Globus pallidus (tissue), 1 donor: ENCODE measurements at regions not wholly inside any gene's neighbourhood (a gene's known extent, or its start where the extent isn't known, plus 50 kb on each side); places are given as distances from the start of the nearest gene placed in this dataset.

Experiments
- DNase-seq: peaks from one replicate; pipeline ENCODE4 v3.0.0-alpha.2; 2015; ENCODE audit warnings: low spot score

DNA sequence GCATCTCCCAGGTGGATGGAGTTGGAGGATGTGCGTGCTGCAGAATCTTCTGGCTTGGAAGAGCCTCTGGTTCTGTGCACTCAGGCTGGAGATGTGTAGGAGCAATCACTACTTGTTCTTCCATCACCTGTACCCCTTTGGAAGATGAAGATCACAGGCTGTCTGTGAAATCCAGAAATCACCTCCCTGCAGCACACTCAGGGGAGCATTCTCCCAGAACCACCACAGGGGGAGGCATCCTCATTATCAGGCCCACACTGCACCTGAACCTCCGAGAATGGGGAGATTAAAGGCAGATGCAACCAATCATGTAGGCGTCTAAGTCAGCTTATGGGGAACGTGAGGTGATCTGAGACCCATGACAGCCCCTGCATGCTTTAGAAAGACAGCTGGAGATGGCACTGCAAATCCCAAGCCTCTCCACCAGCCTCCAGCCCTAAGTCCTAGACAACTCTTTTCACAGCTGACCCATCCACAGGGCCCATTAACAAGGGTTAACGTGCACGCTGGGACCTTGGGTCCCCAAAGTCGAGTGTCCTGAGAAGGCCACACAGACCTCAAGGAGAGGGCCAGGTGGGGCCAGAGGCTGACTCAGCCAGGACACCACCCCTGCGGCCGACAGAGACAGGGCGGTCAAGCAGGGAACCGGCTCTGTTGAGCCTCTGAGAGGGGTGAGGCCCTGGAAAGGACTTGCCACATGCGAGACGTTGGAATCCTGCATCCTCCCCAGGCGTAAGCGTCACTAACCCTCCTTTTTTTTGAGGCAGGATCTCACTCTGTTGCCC, 314.9 kb downstream of the EIPR1 start:
- DNase-seq, result no peak

DNA sequence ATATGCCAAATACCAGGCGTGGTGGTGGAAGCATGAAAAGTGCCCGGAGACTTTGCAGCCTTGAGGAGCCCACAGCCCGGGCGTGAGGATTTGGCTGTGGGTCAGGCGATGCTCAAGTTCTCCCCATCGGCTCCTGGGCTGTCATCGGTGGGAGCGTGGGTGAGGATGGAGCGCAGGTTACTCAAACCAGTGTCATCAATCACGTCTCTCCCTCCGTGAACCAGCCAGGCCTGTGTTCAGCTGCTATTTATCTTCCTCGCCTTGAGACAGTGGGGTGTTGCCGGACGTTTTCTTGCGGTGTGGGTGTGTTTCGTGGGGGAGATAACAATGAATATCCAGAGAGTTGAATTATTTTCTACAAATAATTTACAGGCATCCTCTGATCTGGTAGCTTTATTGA, 317.6 kb downstream of the EIPR1 start:
- DNase-seq, result no peak

DNA sequence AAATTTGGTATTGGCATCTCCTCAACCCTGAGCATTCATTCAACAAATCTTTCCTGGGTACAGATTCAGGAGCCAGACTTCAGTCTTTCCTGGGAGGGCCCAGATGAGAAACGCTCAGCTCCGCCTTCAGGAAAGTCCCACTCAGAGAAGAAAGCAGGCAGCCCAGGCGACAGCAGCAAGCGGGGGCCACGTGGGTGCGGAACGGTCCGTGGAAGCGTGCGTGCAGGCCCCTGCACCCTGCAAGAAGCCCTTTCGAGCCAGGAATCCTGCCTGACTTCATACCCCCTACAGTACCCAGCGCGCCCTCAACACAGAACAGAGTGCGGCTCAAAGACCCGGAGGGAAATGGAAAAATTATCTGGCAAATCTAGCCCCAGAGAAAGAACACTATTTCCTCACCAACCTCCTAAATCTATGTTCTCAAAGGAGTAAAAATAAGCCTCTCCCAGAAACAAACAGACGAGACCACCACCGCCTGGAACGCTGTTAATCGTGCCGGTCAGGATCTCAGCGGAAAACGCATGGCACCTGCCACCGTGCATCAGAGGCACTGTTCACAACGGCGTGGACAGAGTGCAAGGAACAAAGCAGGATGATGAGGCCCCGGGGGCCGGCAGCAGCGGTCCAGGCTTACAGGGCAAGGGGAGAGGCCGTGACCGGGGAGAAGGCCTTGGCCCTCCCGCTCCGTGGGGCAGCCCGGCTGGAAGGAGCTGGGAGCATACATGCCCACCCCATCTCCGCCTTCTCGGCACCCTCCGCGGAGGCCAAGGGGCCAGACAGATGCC, 318.3 kb downstream of the EIPR1 start:
- no peak for DNase-seq

DNA sequence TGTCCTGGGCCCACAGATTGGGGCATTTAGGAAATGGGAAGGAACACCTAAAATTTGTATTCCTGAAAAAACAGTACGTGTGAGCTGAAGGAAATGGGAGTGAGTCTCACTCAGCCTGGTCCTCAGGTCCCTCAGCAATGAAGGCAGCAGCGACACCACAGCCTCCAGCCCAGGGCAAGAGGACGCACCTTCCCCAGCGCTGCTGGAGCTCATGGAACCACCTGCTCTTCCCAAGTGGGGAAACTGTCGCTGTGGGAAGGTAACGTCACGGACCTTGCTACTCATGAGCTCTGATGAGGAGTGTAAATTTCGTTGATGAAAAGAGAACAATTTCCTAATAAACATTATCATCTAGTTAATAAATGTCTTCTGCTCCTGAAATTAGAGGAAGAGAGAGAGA, 323.6 kb downstream of the EIPR1 start:
- DNase-seq, result no peak

DNA sequence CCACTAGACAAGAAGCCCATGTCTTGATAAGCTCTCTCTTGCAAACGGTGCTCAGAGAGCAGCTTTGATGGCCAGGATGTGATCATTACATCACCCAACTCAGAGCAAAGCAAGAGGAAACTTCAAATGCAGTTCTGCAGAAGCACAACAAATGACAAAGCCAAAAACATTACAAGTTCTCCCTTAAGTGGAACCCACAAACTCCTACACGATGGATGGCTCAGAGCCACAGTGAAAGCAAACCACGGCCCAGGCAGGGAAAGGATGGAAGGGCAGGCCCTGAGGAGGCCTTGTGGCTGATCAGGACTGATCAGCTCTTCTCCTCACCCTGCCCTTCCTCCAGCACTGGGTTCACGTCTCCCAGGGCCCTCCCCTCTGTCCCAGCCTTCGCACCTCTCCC, 326.4 kb downstream of the EIPR1 start:
- no peak for DNase-seq

DNA sequence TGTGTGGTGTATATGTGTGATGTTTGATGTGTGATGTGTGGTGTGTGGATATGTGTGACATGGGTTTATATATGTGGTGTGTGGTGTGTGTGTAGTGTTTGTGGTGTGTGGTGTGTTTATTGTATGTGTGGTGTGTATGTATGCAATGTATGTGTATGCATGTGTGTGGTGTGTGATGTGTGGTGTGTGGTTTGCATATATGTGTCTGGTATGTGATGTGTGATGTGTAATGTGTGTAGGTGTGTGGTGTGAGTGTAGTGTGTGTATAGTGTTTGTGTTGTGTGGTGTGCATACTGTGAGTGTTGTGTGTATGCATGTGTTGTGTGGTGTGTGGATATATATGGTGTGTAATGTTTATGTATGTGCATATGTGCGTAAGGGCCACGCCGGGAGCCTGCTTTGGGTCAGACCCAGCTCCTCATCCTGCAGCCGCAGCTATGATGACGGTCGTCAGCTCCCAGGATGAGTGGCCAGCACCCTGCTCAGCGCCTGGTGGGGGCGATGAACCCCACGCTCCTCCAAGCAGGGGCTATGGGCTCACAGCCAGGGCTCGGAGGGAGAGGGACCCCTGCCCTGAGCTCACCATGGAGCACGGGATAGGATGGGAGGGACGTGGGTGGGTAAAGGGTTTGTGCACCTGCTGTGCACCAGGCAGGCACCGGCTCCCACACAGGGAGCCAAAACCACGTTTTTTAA, 331.3 kb downstream of the EIPR1 start:
- no peak for DNase-seq

DNA sequence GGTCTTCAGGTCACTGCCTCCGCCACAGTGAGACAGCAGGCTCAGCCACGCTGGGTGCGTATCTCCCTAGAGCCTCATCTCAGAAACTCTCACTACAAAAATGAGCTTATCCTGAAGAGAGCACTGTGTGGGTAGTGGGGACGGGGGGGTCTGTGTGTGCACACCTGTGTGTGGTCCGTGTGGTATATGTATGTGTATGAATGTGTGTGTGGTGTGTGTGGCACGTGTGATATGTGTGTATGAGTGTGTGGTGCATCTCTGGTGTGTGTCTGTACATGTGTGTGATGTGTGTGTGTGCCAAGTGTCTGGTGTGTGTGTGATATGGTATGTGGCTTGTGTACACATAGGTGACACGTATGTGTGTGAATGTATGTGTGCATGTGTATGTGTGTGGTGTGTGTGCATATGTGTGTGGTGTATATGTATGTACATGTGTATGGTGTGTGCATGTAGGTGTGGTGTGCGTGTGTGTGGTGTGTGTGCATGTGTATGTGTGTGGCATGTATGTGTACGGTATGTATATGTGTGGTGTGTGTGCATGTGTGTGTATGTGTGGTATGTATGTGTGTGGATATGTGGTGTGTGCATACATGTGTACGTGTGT, 332.2 kb downstream of the EIPR1 start:
- DNase-seq, result no peak

DNA sequence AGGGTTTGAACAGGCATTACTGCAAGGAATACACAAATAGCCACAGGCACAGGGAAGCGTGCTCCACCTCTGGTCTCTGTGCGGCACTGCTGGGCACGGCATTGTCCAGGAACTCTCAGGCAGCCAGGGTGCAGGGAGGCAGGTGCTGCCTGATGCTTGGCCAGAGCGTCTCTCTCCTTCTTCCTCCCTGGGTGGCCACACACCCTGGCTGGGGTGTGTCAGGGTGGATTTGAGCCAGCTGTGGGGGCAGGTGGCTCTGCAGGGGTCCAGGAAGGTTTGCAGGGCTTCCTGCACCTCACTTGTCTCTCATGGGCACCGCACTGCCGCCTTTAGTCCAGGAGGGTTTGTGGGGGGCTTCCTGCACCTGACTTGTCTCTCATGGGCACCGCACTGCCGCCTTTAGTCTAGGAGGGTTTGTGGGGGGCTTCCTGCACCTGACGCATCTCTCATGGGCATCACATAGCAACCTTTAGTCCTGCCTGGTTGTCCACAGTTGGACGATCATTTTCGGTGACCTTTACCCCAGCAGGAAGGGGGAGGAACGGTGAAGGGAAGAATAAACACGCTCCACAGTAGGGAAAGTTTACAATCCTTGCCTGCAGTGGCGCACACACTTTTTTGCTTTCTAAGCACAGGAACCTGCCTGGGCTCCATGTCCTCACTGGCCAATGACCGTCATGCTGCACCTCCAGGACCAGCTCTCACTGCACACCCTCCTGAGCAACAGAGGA, 332.9 kb downstream of the EIPR1 start:
- DNase-seq, result no peak

DNA sequence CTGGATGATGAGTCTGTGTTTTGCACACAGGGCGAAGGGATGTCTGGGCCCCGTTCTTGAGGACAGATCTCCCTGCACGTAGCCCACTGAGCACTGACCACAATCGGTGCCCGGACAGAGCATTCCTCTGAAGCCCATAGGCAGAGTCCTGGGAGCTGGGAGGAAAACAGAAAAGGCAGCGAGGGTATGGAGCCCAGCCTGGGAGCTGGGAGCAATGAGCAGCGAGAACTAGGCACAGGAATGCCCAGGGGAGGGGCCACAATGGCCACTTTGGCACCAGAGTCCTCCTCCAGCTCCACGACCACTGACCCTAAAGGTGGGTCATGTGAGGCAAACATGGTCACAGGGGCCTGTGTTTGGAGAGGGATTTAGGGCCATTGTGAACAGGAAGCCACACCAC, 333.9 kb downstream of the EIPR1 start:
- no peak for DNase-seq

DNA sequence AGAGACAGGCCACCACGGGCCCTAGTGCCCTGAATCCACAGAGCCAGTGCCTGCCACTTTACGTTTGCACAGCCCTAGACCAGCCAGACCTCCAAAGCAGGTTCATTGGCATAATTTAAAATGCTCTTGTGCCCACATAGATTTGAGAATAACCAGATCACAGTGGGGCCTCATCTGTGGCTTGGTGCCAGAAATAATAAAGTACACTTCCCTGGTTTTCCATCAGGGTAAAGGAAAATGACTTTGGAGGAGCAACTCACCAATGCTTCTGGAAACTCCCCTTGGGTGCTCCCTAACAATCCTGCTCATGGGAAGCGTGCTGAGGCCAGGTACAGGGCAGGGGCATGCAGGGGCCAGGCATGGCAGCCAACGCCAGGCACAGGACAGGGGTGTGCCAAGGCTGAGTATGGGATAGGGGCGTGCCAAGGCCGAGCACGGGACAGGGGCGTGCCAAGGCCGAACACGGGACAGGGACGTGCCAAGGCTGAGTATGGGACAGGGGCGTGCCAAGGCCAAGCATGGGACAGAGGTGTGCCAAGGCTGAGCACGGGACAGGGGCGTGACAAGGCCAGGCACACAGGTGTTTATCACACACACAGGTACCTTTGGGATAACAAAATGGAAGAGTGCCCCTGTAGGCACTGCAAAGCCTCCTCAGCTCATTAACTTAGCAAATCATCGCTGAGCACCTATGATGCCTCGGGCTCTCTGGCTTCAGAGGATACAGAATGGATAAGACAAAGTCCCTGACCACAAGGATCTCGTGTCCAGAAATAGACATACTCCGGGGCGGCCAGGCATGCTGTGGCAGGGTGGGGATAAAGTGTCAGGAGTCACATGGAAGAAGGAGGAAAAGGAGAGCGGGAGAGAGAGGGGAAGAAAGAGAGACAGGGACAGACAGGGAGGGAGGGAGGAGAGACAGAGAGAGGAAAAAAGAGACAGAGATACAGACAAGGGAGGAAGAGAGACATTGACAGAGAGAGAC, 334.7 kb downstream of the EIPR1 start:
- no peak for DNase-seq

DNA sequence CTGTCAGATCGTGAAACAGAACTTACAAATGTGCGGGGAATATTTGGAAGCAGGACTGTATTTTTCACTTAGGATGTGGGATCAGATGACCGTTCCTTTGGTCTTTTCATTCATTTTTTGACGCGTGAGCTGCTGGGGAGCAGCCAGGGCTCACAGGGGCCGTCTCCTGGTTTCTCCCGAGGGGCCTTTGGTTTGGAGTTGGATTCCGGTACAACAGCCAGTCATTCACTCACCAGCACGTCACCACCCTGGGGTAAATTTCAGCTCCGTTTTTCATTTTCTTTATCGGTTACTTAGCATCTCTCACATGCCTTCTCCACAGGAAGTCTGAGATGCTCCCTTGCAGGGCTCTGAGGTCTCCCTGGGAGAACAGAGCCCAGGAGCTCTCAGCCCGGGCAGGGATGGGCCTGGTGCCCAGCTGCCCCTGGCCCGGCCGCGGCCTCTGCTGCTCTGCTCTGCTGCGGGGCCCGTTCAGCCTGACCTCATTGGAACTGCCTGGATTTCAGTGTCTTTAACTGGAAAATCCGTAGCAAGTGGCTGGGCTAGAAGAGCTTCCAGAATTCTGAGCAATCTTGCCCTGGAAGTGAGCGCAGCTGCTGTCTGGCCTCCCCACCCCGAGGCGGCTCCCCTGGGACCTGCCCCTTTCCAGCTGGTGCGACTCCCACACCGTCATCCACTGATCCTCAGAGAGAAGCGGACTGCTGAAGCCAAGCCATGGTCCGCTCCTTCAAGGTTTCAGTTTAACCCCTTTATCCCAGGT, 335.6 kb downstream of the EIPR1 start:
- DNase-seq, result no peak

DNA sequence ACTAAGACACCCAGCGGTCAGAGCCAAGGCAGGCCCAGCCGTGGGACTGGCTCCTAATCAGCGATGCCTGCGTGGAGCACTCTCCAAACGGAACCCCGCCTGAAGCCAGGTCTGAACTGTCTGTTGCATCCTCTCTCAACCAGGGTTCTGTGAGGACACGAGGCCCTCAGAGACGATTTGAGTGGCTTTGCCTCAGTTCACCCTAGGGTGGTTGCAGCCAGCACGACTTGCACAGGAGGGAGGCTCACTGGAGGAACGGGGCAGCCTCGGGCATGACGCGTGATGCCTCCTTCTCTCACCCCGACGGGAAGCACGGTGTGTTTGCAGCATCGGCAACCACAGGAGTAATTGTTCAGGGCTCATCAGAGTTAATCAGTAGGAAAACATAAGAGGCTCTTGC, 336.4 kb downstream of the EIPR1 start:
- no peak for DNase-seq

DNA sequence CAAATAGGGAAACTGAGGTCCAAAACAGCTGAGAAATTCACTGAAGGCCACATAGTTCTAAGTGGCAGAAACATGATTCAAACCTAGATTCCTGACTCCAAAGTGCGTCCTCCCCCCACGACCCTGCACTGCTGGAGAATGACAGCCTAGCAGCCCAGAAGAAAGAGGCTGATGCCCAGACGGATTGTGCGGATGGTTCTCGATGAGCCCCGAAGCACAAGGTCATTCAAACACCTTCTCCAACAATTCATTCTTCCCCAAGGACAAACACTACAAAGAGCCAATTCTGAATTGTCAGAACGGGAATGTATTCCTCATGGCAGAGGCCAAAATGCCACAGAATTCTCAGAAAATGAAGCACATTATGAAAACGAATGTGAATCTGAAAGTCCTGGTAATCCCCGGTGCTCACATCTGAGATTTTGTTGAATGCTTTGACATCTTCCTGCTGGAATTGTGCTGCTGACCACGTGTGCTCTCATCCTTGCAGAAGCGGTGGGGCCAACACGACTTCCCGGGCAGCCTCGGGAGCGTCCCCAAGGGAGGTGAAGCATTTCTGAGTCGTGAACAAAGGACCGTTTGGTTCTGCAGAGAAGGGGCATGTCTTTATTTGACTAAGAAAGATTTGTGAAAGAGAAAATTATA, 337.0 kb downstream of the EIPR1 start:
- DNase-seq, result no peak

DNA sequence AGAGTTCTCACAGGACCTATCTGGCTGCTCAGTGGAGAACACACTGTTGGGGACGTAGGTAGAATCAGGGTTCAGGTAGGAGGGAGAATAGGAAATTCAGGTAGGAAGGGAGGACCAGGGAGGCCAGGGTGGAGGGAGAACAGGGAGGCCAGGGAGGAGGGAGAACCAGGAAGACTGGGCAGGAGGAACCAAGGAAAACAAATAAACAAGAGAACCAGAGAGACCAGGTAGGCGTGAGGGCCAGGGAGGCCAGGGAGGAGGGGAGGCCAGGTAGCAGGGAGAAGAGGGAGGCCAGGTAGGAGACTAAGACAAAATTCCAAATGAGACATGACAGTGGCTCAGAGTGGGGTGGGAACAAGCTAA, 337.6 kb downstream of the EIPR1 start:
- DNase-seq, result no peak

DNA sequence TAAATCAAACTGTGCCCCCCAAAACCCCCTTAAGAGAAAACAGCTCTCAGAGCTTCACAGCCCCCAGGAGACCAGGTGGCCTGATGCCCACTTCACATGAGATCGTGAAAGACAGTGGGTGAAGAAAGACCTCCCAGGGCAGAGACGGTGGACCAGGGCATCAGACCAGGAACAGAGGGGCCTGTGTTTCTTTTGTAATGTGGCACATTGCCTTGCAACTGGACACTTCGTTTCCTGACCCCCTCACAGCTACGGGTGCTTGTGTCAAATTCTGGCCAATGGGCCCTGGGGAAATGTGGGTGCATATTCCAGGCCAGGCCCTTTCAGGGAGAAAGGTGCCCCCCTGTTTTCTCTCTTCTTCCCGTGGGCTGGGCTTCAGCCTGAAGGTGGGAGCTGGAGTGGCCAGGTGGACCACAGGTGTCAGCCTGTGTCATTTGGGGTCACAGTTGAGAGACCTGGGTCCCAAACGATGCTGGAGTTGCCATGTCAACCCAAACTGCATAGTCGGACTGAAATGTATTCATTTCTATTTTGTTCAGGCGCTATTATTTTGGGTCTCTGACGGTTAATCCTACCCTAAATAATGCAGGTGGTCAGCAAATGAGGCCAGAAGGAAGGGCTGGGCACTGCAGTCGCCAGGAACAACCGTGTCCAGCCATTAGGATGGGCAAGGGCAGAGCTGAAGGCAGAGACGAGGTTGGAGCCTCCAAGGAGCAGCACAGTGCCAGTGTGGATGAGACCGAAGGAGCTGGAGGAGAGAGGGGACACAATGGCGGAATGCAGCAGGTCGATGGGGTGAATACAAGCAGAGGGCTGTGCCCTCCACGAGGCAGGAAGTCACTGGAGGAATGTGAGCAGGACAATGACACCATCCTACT, 338.2 kb downstream of the EIPR1 start:
- no peak for DNase-seq

DNA sequence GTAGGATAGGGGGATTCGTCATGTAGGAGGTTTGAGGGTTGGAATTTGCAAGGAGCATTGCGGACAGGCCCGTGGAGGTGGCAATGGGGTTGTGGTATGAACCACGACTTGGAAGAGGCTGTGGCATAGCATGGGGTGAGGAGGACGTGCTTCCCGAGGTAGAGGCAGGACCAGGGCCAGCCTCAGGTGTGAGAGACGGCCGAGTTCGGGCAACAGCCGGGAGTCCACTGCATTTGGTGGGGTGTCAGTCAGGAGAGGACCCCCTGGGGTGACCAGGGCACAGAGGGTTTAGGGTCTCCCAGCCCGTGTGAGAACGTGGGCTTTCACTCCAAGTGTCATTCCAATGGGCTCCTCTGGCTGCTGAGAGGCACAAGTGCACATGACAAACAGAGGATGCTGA, 339.0 kb downstream of the EIPR1 start:
- no peak for DNase-seq

DNA sequence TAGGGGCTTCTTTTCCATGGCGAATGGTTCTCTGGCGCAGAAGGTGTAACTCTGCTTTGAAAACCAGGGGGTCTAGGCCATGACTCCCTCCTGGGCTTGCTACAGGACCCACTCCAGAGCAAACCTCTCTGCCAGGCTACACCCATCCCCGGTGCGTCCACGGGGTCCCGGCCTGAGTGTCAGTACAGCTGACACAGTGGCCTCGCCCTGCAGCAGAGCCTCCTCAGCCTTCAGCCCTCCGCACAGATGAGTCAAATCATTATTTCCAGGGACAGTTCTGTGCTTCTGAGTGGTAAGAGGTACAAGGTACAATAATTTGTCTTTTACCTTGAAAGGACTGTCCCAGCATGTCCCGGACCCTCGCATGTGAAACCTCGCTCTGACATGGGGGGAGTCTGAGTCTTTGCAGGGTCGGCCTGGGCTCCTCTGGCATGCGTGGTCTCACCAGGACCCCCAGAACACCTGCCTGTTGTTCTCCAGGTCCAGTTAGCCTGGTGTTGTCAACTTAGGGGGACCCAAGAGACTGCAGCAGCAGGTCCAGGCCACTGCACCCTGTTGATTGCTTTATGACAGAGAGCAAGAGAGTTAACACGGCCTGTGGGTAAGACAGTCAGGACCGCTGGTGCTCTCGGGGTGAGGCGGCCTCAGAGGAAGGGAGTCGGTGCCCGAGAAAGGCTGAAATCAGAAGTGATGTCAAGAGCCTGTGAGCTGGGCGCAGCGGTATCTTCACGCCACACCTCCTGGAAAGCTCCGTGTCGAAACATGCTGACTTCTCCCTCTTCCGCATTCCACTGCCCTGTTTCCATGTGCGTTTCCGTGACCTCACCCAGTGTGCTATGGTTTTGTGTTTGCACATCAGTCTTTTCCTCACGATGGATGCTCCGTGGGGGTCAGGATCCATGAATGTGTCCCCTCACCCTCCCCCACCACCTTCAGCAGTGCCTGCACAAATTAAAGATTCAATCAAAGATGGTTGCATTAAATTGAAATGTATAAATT, 340.1 kb downstream of the EIPR1 start:
- no peak for DNase-seq
